ENCODE measurements at regions not wholly inside any gene's neighbourhood (a gene's known extent, or its start where the extent isn't known, plus 50 kb on each side); places are given as distances from the start of the nearest gene placed in this dataset.

GRCh38 chr5:56605231-56605630 is 210.1 kb upstream of the MAP3K1 start:
- H4K20me1 ChIP-seq (ENCODE audit: control insufficient read depth, extremely low read depth, insufficient read depth, low read length), result no peaks in the 10 kb centered on the region
- no peak overlapping the region for H3K4me3 ChIP-seq (ENCODE audit: control insufficient read depth in 2 of 3, extremely low read depth in 1 of 3, insufficient read depth in 2 of 3, low read depth in 1 of 3, low read length in 3 of 3)
- dilution Hi-C loops (cut with MboI; ENCODE audit: extremely low pct_ligation_motif_present, low sequenced_read_pairs), result no loop called here
- no peak for DNase-seq (ENCODE audit: low read depth, low spot score)
- no peak for TF ChIP-seq CTCF (optimal IDR thresholded peaks at IDR 0.05 in 1 of 3, IDR thresholded peaks at IDR 0.05 in 1 of 3, conservative IDR thresholded peaks at IDR 0.05 in 1 of 3; ENCODE audit: extremely low read depth in 1 of 3, insufficient read depth in 2 of 3, low read length in 3 of 3)
- no peak overlapping the region for H3K4me2 ChIP-seq (ENCODE audit: control insufficient read depth, extremely low read depth, insufficient read depth, low read depth, low read length)
- H3K4me1 ChIP-seq (ENCODE audit: control insufficient read depth, extremely low read depth, insufficient read depth, low read length), result peaks cover 15% of the 10 kb centered on the region
- no peaks in the 10 kb centered on the region for H3K9me3 ChIP-seq (ENCODE audit: control insufficient read depth, low read depth, low read length)
- no peak overlapping the region for H3K9ac ChIP-seq (ENCODE audit: control insufficient read depth, extremely low read depth, insufficient read depth, low read length)
- no peaks in the 10 kb centered on the region for H3K9me1 ChIP-seq (ENCODE audit: control insufficient read depth, extremely low read depth, insufficient read depth, low read length)
- H2AFZ ChIP-seq (ENCODE audit: control insufficient read depth, low read length), result no peak overlapping the region
- no peaks in the 10 kb centered on the region for H3K79me2 ChIP-seq (ENCODE audit: control insufficient read depth, insufficient read depth, low read length)
- no peak for FAIRE-seq
- no peak overlapping the region for H3K27ac ChIP-seq (ENCODE audit: control insufficient read depth, insufficient read depth, low read length)
- no peaks in the 10 kb centered on the region for H3K27me3 ChIP-seq (ENCODE audit: control insufficient read depth, extremely low read depth, insufficient read depth, low read length)
- no peaks in the 10 kb centered on the region for H3K36me3 ChIP-seq (ENCODE audit: control insufficient read depth in 2 of 2, extremely low read depth in 1 of 2, insufficient read depth in 2 of 2, low read length in 2 of 2)

- no peaks in the 10 kb centered on the region for H3K9me1 ChIP-seq (ENCODE audit: control insufficient read depth, extremely low read depth, insufficient read depth, low read length)
- no peaks in the 10 kb centered on the region for H3K4me1 ChIP-seq (ENCODE audit: control insufficient read depth, extremely low read depth, insufficient read depth, low read length)
- H3K9ac ChIP-seq (ENCODE audit: control insufficient read depth, extremely low read depth, insufficient read depth, low read length), result no peak overlapping the region
- no peak overlapping the region for H2AFZ ChIP-seq (ENCODE audit: control insufficient read depth, low read length)
- DNase-seq (ENCODE audit: low read depth, low spot score) (no peak), FAIRE-seq (no peak)
- no peak overlapping the region for H3K4me3 ChIP-seq (ENCODE audit: control insufficient read depth in 2 of 3, extremely low read depth in 1 of 3, insufficient read depth in 2 of 3, low read depth in 1 of 3, low read length in 3 of 3)
- H3K36me3 ChIP-seq (ENCODE audit: control insufficient read depth in 2 of 2, extremely low read depth in 1 of 2, insufficient read depth in 2 of 2, low read length in 2 of 2), result no peaks in the 10 kb centered on the region
- dilution Hi-C loops (cut with MboI; ENCODE audit: extremely low pct_ligation_motif_present, low sequenced_read_pairs), result no loop called here
- H4K20me1 ChIP-seq (ENCODE audit: control insufficient read depth, extremely low read depth, insufficient read depth, low read length), result no peaks in the 10 kb centered on the region
- no peak overlapping the region for H3K27ac ChIP-seq (ENCODE audit: control insufficient read depth, insufficient read depth, low read length)
- no peaks in the 10 kb centered on the region for H3K9me3 ChIP-seq (ENCODE audit: control insufficient read depth, low read depth, low read length)
- no peak for TF ChIP-seq CTCF (optimal IDR thresholded peaks at IDR 0.05 in 1 of 3, IDR thresholded peaks at IDR 0.05 in 1 of 3, conservative IDR thresholded peaks at IDR 0.05 in 1 of 3; ENCODE audit: extremely low read depth in 1 of 3, insufficient read depth in 2 of 3, low read length in 3 of 3)
- TF ChIP-seq EZH2 (IDR thresholded peaks at IDR 0.05; ENCODE audit: low read length), result no peak
- H3K4me2 ChIP-seq (ENCODE audit: control insufficient read depth, extremely low read depth, insufficient read depth, low read depth, low read length), result no peak overlapping the region
- no peaks in the 10 kb centered on the region for H3K27me3 ChIP-seq (ENCODE audit: control insufficient read depth, extremely low read depth, insufficient read depth, low read length)
- no peaks in the 10 kb centered on the region for H3K79me2 ChIP-seq (ENCODE audit: control insufficient read depth, insufficient read depth, low read length)
These were observed 213.7 kb upstream of the MAP3K1 start for GRCh38 chr5:56601641-56602071.
